Caki2 (cell line): ENCODE measurements at regions not wholly inside any gene's neighbourhood (a gene's known extent, or its start where the extent isn't known, plus 50 kb on each side); places are given as distances from the start of the nearest gene placed in this dataset.
"Not testable (repeated sequence)": the region's sequence is repeated elsewhere in the genome, so short reads cannot be mapped to it uniquely, and the experiment has no call there.

Source experiments
- DNase-seq: peaks from one replicate; pipeline ENCODE4 v3.0.0-alpha.2; 2015; ENCODE audit warnings: low read depth
- in situ Hi-C: cut with HindIII; loops from 2 replicates; pipeline ENCODE4 v1.10.0; 2016; ENCODE audit warnings: low sequenced_read_pairs, low pct_unique_long_range_greater_than_20kb, mixed read lengths

DNA sequence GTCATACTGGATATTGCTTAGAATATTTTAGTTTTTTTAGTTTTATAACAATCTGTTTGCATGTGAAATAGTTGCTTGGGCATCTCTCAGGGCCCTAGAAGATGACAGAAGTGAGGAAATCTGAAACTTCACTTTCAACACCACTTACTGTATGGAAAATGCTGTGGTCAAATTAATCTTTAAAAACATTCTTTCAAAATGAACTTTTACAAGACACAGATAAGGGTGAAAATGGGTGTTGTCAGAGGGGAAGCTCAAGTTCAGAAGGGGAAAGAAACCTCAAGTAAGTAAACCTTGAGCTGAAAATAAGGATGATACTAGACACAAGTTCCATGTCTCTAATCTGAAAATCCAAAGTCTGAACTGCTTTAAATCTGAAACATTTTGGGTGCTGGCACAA, 1840.1 kb upstream of the RAG2 start:
- DNase-seq: no peak
- in situ Hi-C loops: no loop called here

DNA sequence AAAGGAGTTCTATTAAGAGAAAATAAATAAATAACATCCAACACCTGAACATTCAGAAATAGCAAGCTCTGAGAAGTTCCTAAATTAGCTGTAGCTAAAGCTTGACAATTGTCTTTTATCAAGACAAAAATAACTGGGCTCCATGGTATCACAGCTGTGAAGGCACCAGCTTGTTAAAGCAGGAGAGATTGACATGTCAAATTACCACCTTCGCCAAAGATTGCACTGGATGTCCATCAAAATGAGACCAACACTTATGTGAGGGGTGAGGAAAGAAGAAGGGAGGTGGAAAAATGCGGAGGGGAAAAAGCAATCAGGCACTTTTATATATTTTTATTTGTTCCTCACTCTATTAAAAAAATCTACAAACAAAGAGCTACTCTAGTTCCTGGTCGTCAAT, 1827.5 kb upstream of the RAG2 start:
- DNase-seq: no peak
- in situ Hi-C loops: no loop called here

DNA sequence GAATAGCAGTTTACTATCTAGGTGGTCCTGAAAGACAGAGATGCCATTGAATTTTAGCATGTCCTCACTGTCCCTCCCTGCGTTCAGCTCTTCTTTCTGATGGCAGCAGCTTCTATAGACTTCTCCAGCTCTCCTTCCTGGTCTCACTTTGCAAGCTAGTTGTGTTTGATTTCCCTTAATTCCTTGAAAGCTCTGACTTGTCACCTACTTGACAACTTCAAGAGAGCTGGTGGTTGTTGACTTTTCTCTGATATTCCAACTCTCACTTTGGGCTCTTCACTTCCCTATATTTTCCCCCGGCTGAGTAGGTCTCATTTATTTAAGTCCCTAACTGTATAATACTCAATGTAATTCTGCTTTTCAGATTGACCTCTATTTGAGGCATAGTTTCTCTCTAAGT, 1825.0 kb upstream of the RAG2 start:
- in situ Hi-C loops: no loop called here

DNA sequence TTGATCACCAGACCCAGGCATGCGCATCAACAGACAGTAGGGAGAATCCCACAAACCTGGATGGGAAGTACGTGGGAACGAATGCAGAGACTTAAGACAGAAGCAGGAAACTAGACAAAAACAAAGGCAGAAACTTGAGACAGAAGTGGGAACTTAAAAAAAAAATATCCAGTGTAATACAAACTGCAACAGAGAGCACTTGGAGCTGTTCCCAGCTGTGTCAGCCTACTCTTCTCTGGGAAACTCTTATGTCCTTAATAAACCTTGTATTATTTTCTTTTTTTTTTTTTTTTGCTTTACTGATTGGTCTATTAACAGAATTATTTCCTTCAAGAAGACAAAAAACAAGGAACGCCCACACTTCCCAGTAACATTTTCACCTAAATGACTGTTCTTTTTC, 1818.1 kb upstream of the RAG2 start:
- in situ Hi-C loops: no loop called here
- no peak for DNase-seq

More for the DNA sequence above, 1825.0 kb upstream of the RAG2 start:
- no peak for DNase-seq

DNA sequence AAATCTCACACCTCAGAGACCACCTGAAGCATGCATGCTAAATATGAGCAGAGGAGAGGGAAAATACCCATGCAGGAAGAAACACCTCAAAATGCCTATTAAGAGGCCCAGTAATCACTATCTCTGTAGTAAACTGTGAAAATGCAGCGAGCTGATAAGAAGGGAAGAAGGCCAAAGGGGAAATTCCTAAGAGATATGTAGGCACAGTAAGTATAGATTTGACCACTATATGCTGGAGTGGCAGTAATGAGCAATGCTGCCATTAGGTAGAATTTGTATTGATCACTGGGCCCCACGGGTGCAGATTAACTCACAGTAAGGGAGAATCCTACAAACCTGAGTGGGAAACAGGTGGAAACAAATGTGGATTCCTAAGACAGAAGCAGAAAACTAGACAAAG, 1813.1 kb upstream of the RAG2 start:
- in situ Hi-C loops: no loop called here
- DNase-seq: no peak

DNA sequence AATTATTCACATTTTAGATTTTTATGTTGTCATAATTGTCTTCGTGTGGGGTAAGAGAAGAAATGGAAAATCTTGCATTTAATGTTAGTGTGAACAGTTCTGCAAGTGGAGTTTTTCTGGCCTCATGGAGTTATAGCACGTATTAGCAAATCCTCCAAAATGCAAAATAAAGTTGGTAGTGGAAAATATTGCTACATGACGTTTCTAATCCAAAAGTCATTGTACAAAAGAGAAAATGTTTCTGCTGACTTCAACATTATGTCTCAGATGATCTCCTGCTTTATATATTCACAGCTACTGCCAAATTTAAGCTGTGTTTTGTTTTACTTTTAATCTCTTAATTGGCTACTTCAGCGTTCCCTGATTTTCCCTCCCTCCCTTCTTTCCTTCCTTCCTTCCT, 1804.0 kb upstream of the RAG2 start:
- in situ Hi-C loops: no loop called here
- DNase-seq: no peak

DNA sequence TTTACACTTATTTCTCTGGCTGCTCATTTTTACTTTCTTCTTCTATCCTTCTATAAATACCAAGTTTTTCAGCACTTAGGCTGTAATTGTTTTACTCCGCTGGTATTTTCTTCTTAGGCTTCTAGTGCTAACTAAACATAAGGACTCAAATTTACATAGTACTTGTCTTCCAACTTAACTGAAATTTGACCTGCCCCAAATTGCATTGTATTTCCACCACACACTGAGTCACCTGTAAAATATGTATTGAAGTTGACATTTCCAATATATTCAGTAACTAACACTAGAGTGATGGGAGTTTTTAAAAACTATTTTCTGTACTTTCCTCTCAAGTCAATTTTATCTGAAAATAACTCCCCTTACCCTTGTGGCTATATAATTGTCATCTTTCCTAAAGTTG, 1794.1 kb upstream of the RAG2 start:
- DNase-seq: no peak
- in situ Hi-C loops: no loop called here

DNA sequence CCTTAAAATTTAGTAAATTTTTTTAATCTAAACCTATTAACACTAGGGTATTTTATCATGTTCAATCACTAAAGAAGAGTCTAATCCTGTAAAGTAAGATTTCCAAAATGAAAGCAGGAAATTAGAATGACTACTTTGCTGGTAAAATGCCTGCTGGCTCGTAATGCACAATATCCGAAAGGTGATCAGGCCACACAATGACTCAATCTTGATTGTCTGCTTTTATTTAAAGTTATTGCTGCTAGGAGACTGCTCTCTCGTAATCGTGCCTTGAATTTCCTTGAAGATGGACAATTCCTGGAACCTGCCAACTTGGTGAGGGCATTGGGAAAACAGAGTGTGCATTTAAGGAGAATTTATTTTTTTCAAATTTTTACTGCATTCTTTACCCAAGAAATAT, 1786.5 kb upstream of the RAG2 start:
- in situ Hi-C loops: no loop called here
- DNase-seq: no peak

DNA sequence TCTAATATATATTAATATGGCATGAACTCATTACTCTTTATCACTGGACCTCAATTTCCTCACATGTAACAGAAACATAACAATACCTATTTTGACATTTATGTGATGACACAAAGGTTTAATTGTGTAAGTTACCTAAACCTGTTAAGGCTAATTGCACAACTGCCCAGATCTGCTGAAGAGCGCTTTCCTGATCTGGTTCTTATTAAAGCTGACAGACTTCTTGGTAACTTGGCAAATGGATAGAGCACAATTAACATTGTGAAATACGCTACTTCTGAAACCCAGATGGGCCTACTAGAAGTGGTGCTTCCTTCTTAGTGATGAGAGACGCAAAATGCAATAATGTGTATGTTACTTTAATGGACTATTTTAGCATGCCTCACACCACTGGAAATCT, 1767.2 kb upstream of the RAG2 start:
- in situ Hi-C loops: no loop called here
- DNase-seq: no peak

DNA sequence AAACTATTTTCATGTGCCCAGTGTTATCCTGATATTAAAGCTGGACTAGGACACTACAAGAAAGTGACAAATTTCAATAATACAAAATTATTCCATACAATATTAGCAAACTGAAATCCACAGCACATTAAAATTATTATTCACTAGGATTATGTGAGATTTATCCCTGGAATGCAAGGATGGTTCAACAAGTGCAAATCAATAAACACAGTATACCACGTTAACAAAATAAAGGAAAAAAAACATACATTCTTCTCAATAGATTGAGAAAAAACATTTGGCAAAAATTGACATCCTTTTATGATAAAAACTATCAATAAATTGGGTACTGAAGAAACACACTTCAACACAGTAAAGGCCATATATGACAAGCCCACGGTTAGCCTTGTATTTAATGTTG, 1758.2 kb upstream of the RAG2 start:
- in situ Hi-C loops: no loop called here
- no peak for DNase-seq

DNA sequence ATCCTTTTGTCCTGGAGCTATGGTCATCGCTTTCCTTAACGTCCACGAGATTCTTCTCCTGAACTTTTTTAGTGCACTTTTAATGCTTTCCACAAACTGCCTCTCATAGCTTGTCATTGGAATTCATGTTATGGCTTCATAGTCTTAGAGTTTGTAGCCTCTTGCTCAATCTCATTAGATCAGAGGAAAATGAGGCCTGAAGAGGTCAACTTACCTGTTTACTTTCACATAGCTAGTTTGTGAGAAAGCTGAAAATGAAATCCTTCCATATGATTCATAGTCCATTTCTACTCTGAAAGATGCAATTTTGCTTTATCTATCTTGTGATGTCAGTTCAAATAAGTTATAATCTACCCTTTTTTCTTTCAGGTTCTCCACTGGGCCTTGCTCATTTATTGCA, 1747.2 kb upstream of the RAG2 start:
- in situ Hi-C loops: no loop called here
- DNase-seq: no peak

DNA sequence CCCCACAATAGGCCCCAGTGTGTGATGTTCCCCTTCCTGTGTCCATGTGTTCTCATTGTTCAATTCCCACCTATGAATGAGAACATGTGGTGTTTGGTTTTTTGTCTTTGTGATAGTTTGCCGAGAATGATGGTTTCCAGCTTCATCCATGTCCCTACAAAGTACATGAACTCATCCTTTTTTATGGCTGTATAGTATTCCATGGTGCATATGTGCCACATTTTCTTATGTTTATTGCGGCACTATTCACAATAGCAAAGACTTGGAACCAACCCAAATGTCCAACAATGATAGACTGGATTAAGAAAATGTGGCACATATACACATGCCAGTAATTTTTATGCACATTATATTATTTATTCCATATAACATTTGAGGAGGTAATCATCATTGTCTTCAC, 1743.6 kb upstream of the RAG2 start:
- DNase-seq, in situ Hi-C loops: not testable (repeated sequence)

DNA sequence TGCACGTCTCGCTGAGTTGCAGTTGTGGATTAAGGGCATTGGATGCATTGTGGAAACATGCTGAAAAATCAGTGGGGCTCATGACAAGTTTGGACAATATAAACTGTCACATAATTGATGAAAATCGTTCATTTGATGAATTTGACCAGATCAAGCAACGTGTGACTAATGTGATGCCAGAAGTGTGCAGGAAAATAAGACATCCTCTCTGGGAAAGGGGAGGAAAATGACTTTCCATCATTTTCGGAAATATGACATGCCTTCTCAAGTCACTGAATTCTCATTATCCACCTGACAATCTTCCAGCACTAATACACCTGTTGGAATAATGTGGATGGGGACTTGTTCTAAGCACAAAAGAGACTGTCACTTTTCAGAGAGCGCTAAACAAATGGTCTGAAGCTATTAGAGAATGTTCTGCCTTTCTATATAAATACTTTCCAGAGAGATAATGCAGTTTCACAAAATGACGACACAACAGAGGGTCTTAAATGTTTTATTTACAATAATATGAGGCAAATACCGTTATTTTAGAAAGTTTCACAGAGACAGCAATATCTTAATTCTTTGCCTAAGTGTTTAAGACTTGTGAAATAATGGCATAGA, 1741.9 kb upstream of the RAG2 start:
- in situ Hi-C loops: no loop called here

DNA sequence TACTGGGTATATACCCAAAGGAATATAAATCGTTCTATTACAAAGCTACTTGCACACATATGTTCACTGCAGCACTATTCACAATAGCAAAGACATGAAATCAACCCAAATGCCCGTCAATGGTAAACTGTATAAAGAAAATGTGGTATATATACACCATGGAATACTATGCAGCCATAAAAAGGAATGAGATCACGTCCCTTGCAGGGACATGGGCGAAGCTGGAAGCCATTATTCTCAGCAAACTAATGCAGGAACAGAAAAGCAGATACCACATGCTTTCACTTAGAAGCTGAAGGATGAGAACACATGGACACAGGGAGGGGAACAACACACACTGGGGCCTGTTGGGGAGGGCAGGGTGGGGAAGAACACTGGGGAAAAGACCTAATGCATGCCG, 1740.0 kb upstream of the RAG2 start:
- DNase-seq: not testable (repeated sequence)

More for the DNA sequence above, 1741.9 kb upstream of the RAG2 start:
- DNase-seq: no peak

DNA sequence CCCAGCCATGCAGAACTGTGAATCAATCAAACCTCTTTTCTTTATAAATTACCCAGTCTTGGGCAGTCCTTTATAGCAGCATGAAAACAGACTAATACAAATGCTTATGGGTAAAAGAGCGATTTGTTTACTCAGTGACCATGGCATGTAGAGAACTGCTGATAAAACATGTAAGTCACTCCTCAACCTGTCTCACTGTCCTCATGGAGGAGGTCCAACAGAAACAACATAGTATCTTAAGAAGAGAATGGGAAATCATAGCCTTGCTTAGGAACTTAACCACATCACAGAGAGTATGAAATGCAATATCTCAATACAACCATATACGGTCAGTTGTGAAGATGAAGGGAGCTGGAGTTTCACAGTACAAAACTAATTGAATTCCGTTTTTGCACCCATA, 1734.0 kb upstream of the RAG2 start:
- no peak for DNase-seq
- in situ Hi-C loops: no loop called here

More for the DNA sequence above, 1740.0 kb upstream of the RAG2 start:
- in situ Hi-C loops: not testable (repeated sequence)

DNA sequence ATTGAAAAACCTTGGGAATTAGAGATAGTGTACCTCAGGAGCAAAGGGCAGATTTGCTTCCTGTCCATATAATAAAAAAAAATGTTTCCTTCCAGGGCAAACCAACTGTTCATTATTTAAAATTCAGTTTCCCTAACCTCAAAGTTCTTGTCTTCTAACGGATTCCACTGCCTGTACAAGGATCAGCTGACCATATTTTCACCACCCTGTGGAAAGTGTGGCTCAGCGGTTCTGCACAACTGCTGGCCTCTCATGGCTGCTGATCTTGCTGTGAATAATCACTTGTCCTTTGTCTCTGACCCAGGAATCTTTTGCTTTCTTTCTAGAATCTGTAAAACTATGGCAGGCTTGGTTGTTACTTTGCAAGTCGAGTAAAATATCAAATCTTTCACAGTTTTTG, 1732.5 kb upstream of the RAG2 start:
- in situ Hi-C loops: no loop called here
- no peak for DNase-seq

DNA sequence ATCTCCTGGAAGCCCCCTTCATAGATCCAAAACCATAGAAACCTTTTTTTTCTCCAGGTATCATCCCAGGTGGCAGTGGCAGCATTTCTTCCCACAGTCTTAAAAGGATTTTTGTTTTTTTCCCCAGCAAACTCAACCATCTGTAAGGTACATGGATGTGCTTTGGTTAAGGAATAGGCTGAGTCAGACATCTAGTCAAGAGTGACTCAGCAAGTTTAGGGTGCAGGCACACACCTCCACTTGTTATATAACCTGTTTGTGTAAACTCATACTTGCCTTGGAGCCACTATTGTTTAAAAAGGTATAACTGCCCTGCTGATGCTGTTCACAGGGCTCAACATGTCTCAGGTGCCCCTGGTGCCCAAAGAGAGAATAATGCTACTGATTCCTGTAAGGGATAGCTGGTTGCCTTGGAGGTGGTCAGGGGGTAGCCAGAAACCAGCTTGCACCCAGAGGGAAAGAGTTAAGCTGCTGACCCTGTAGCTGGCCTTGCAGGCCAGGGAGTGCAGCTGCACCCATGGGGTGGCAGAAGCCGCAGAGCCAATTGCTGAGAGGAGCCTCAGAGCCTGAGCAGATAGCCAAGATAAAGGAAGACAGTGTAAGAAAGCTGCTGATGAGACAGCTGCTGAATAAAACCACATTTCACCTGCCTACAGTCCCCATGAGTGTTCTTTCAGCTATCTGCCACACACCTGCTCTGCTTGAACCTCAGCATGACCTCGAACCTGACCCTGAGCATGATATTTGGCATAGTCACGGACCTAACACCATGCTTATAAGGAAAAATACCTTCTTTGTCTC, 1726.1 kb upstream of the RAG2 start:
- DNase-seq: peak; percentile 2
- in situ Hi-C loops: no loop called here

DNA sequence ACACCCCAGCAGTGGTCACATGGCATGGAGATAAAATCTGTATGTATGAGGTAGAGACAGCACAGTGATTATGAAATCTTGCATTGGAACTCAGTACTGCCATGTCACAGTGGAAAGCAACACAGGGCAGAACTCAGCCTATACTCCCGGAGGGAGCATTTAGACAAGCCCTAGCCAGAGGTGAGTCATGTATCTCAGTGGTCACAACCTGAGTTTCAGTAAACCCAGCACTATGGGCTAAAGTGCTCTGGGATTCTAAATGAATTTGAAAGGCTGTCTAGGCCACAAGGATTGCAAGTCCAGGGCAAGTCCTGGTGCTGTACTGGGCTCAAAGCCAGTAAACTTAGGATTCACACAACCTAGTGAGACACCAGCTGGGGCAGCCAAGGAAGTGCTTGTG, 1717.1 kb upstream of the RAG2 start:
- DNase-seq: no peak
- in situ Hi-C loops: no loop called here

DNA sequence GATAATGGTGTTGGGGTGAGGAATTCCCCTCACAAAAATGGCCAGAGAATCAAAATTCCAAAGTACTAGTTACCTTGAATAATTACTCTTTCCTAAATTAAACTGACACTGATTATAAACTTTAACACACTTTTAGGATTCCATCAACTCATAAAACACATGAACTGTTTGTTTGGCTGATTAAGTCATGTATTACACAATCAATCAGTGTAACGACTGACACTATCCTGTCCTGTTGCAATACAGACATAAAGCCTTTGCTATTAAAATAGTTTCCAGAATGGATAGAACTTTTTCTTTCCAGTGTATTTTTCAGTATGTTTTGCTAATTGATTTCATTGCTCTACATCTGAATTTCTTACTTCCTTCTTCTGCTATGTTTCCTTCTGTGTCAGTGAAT, 1709.4 kb upstream of the RAG2 start:
- in situ Hi-C loops: no loop called here
- no peak for DNase-seq

DNA sequence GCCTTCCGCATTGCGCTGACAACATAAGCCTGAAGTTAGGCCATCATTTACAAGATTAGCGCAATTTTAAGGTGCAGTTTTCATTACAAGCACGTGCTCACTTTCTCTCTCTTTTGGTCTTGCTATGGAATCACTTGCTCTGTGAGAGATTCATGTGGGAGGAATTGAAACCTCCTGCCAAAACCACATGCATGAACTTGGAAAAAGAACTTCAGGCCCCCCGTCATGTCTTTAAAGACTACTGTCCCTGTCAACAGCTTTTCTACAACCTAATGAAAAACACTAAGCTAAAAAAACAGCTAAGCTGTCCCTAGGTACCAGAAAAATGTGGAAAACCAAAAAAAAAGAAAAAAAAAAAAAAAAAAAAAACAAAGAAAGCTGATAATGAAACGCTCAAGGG, 1707.6 kb upstream of the RAG2 start:
- DNase-seq: no peak
- in situ Hi-C loops: no loop called here
